ENCODE measurements at regions not wholly inside any gene's neighbourhood (a gene's known extent, or its start where the extent isn't known, plus 50 kb on each side); places are given as distances from the start of the nearest gene placed in this dataset.

DNA sequence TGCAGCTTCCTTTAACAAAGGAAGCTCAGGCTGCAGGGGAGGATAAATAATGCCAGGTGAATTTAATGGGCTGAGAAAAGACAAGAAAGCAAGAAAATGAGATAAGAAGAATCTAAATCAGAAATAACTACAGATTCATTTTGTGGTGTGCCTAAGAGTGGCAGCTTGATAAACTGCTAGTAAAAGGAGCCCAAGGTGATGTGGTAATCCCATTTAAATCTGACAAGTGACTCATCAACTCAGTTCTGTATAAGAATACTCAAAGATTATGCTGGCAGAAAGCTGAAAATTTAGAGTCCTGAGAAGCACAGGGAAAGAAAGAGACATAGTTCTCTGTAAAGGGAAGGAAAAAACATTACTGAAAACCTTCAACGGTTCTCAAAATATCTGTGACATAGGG, 109.4 kb upstream of the PDE1C start:
- DNase-seq = no peak

DNA sequence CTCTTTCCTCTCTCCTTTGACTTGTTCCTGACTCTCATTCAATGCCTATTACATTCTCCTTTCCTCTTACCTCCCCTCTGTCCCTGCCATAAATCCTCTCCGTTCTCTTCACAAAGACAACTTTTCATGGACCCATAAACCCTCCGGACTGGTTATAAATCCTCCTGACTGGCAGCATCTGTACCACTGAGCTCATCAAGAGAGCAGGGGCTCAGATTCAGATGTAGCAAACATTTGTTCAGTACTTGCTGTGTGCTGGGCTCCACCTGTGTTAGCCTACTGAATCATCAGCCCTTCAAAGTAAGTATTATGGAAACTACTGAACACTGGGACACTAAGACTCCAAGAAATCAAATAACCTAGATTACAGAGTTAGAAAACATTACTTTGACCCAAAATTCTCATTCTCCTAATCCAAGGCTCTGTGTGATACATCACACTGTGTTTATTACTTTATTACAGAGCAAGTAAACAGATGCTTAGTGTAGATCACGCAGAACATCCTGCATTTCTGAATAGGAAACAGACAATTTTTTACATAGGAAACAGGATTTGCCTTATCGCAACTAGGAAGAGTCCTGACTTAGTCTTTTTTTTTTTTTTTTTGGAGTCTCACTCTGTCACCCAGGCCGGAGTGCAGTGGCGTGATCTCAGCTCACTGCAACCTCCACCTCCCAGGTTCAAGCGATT, 108.6 kb upstream of the PDE1C start:
- Histone ChIP-seq H3K4me1 (no peaks in the 10 kb centered on the region), H3K36me3 (no peaks in the 10 kb centered on the region), H3K27me3 (replicated peaks in 1 of 7) (no peaks in the 10 kb centered on the region), H3K4me3 (no peak overlapping the region), H3K9me3 (no peaks in the 10 kb centered on the region), H3K27ac (no peak overlapping the region)
- 68 to 89% (median 84%) methylated on average over 7 of the region's 7 CpGs for WGBS, 5 donors
- TF ChIP-seq POLR2AphosphoS5 (IDR thresholded peaks at IDR 0.05) (no peak), CTCF (IDR thresholded peaks at IDR 0.05 in 8 of 11, conservative IDR thresholded peaks at IDR 0.05 in 3 of 11) (no peak), POLR2A (IDR thresholded peaks at IDR 0.05) (no peak)
- intact Hi-C loops (cut with DNase I; ENCODE audit: low total_unique reads) = no loop called here
- no peak for DNase-seq

More for the DNA sequence above, 109.4 kb upstream of the PDE1C start:
- Histone ChIP-seq H3K27me3 (replicated peaks in 1 of 7) (no peaks in the 10 kb centered on the region), H3K4me3 (no peak overlapping the region), H3K4me1 (no peaks in the 10 kb centered on the region), H3K9me3 (peaks cover 0 to 5% (median 0%) of the 10 kb centered on the region in 8 donors), H3K36me3 (no peaks in the 10 kb centered on the region), H3K27ac (no peak overlapping the region)
- TF ChIP-seq POLR2AphosphoS5 (IDR thresholded peaks at IDR 0.05) = no peak
- TF ChIP-seq CTCF (IDR thresholded peaks at IDR 0.05 in 8 of 11, conservative IDR thresholded peaks at IDR 0.05 in 3 of 11) = no peak
- no peak for TF ChIP-seq POLR2A (IDR thresholded peaks at IDR 0.05)
- intact Hi-C loops (cut with DNase I; ENCODE audit: low total_unique reads) = no loop called here
- WGBS, 5 donors = 45 to 55% (median 48%) methylated on average over 1 of the region's 1 CpG

- H3K4me1 ChIP-seq = no peaks in the 10 kb centered on the region
- H3K27me3 ChIP-seq (replicated peaks in 1 of 7) = no peaks in the 10 kb centered on the region
- no peaks in the 10 kb centered on the region for H3K9me3 ChIP-seq
- no peaks in the 10 kb centered on the region for H3K36me3 ChIP-seq
- no peak overlapping the region for H3K4me3 ChIP-seq
- 68 to 86% (median 75%) methylated on average over 6 of the region's 6 CpGs for WGBS, 5 donors
- DNase-seq = no peak
- intact Hi-C loops (cut with DNase I; ENCODE audit: low total_unique reads) = no loop called here
- TF ChIP-seq POLR2A (IDR thresholded peaks at IDR 0.05) (no peak), CTCF (IDR thresholded peaks at IDR 0.05 in 8 of 11, conservative IDR thresholded peaks at IDR 0.05 in 3 of 11) (no peak), POLR2AphosphoS5 (IDR thresholded peaks at IDR 0.05) (no peak)
- no peak overlapping the region for H3K27ac ChIP-seq
Observed at GRCh38 chr7:32177232-32177631, 107.0 kb upstream of the PDE1C start.

DNA sequence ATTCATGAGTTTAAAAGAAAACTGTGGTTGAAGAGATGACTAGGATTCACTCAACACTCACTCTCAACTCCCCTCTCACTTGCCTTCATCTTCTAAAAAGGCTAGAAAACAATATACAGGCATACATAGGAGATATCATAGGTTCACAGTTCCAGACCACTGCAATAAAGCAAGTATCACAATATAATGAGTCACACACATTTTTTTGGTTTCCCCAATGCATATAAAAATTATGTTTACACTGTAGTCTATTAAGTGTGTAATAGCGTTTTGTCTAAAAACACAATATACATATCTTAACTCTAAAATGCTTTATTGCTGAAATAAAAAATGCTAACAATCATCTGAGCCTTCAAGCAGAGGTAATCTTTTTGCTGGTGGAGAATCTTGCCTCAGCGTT, 104.9 kb upstream of the PDE1C start:
- Histone ChIP-seq H3K27ac (no peak overlapping the region), H3K9me3 (no peaks in the 10 kb centered on the region), H3K27me3 (replicated peaks in 1 of 7) (no peaks in the 10 kb centered on the region), H3K4me3 (no peak overlapping the region), H3K4me1 (no peaks in the 10 kb centered on the region), H3K36me3 (no peaks in the 10 kb centered on the region)
- 88 to 96% (median 92%) methylated on average over 2 of the region's 2 CpGs for WGBS, 5 donors
- intact Hi-C loops (cut with DNase I; ENCODE audit: low total_unique reads) = no loop called here
- DNase-seq = no peak
- TF ChIP-seq POLR2AphosphoS5 (IDR thresholded peaks at IDR 0.05) = no peak
- TF ChIP-seq POLR2A (IDR thresholded peaks at IDR 0.05) = no peak
- TF ChIP-seq CTCF (IDR thresholded peaks at IDR 0.05 in 8 of 11, conservative IDR thresholded peaks at IDR 0.05 in 3 of 11) = no peak

Data from spleen (tissue), 11 donors.